Transverse colon (tissue), 4 donors: ENCODE measurements at regions not wholly inside any gene's neighbourhood (a gene's known extent, or its start where the extent isn't known, plus 50 kb on each side); places are given as distances from the start of the nearest gene placed in this dataset.

Source experiments
- DNase-seq: peaks from one replicate; pipeline ENCODE4 v3.0.0-alpha.2; 2019
- H3K27ac ChIP-seq, 4 donors: fragments of 200-600 bp; sonication (generic); 2 replicates each; pipeline ENCODE4 v1.5.1; 2016 to 2018; ENCODE audit warnings: inconsistent platforms in 4 of 4
- H3K27me3 ChIP-seq: fragments of 200-600 bp; sonication (generic); 2 replicates; pipeline ENCODE4 v1.5.1; 2017; ENCODE audit warnings: inconsistent platforms
- H3K36me3 ChIP-seq, 4 donors: fragments of 200-600 bp; sonication (generic); 2 replicates each; pipeline ENCODE4 v1.5.1; 2017 to 2019; ENCODE audit warnings: inconsistent platforms in 4 of 4
- H3K4me1 ChIP-seq, 4 donors: fragments of 200-600 bp; sonication (generic); 2 replicates each; pipeline ENCODE4 v1.5.1; 2017 to 2020; ENCODE audit warnings: inconsistent platforms in 4 of 4
- H3K4me3 ChIP-seq, 4 donors: fragments of 200-600 bp; sonication (generic); 1 replicate in 1 of 4; 2 replicates in 3 of 4; pipeline versions ENCODE4 v1.5.1 to v1.6.1; 2017 to 2019; ENCODE audit warnings: inconsistent platforms in 4 of 4
- H3K9me3 ChIP-seq, 2 donors: fragments of 200-600 bp; sonication (generic); 2 replicates each; pipeline ENCODE4 v1.5.1; 2017 to 2019; ENCODE audit warnings: inconsistent platforms in 2 of 2
- CTCF ChIP-seq, 5 experiments: fragments of 200-600 bp in 3 of 5; fragments of 450-650 bp in 2 of 5; sonication (generic) in 3 of 5; IDR thresholded peaks; 1 replicate in 2 of 5; 2 replicates in 3 of 5; pipeline ENCODE4 v1.5.1; 2016 to 2017; ENCODE audit warnings: antibody characterized with exemption in 5 of 5, inconsistent platforms in 3 of 5, mild to moderate bottlenecking in 2 of 5, moderate library complexity in 1 of 5
- EP300 ChIP-seq: sonication (generic); formaldehyde crosslinking; IDR thresholded peaks from one replicate; pipeline ENCODE4 v1.6.1; 2017; ENCODE audit warnings: antibody characterized with exemption, low read depth
- POLR2A ChIP-seq: fragments of 450-650 bp; IDR thresholded peaks from one replicate; pipeline ENCODE4 v1.6.1; 2016; ENCODE audit warnings: antibody characterized with exemption, mild to moderate bottlenecking, moderate library complexity
- POLR2AphosphoS5 ChIP-seq, 3 donors: sonication (generic); formaldehyde crosslinking; IDR thresholded peaks; one replicate each; pipeline ENCODE4 v1.6.1; 2016; ENCODE audit warnings: antibody characterized with exemption in 3 of 3
- WGBS, 2 donors: methylation state at CpG; one replicate each; pipeline ENCODE4 v1.1.5; 2018; ENCODE audit warnings: low coverage in 1 of 2; 5-methylcytosine and 5-hydroxymethylcytosine counted together
- in situ Hi-C, 4 donors: fragments of 200-750 bp; cut with MboI; loops; one replicate each; pipeline versions ENCODE4 v1.15.0 to v1.15.1; 2017; ENCODE audit warnings: low sequenced_read_pairs in 3 of 4, low pct_ligation_motif_present in 1 of 4, low pct_unique_long_range_greater_than_20kb in 1 of 4
- intact Hi-C: fragments of 100-400 bp; cut with DNase I; formaldehyde crosslinking; loops from one replicate; pipeline ENCODE4 v1.15.1; 2023; ENCODE audit warnings: low total_unique reads

- Histone ChIP-seq H3K4me1 (no peaks in the 10 kb centered on the region), H3K36me3 (no peaks in the 10 kb centered on the region), H3K4me3 (no peak overlapping the region), H3K9me3 (peaks cover 0 to 2% of the 10 kb centered on the region in 2 donors), H3K27ac (no peak overlapping the region), H3K27me3 (no peaks in the 10 kb centered on the region)
- in situ Hi-C loops (no loop called here), intact Hi-C loops (no loop called here)
- WGBS, 2 donors, result 67 to 79% methylated on average over 2 to 3 of the region's 3 CpGs
- DNase-seq, result no peak
- TF ChIP-seq CTCF (IDR thresholded peaks at IDR 0.05) (no peak), EP300 (no peak), POLR2AphosphoS5 (IDR thresholded peaks at IDR 0.05) (no peak), POLR2A (no peak)
Measured at GRCh38 chr2:76444732-76445131, 734.0 kb upstream of the GCFC2 start.

GRCh38 chr2:76437564-76437963 is 726.8 kb upstream of the GCFC2 start:
- intact Hi-C loops, result no loop called here
- no peak for DNase-seq
- Histone ChIP-seq H3K36me3 (no peaks in the 10 kb centered on the region), H3K4me3 (no peak overlapping the region), H3K27me3 (no peaks in the 10 kb centered on the region), H3K9me3 (no peaks in the 10 kb centered on the region), H3K4me1 (no peaks in the 10 kb centered on the region), H3K27ac (no peak overlapping the region)
- in situ Hi-C loops, result no loop called here
- no peak for TF ChIP-seq CTCF (IDR thresholded peaks at IDR 0.05)
- no peak for TF ChIP-seq POLR2AphosphoS5 (IDR thresholded peaks at IDR 0.05)
- WGBS, 2 donors, result 86 to 100% methylated on average over 1 to 3 of the region's 3 CpGs

GRCh38 chr2:76429374-76429773 is 718.7 kb upstream of the GCFC2 start:
- H3K27me3 ChIP-seq, result no peaks in the 10 kb centered on the region
- in situ Hi-C loops (no loop called here), intact Hi-C loops (no loop called here)
- no peak for DNase-seq
- no peaks in the 10 kb centered on the region for H3K4me1 ChIP-seq
- H3K27ac ChIP-seq, result no peak overlapping the region
- 8 to 39% methylated on average over 2 of the region's 2 CpGs for WGBS, 2 donors
- no peaks in the 10 kb centered on the region for H3K9me3 ChIP-seq
- TF ChIP-seq CTCF (IDR thresholded peaks at IDR 0.05) (no peak), POLR2AphosphoS5 (IDR thresholded peaks at IDR 0.05) (no peak), POLR2A (no peak), EP300 (no peak)
- no peak overlapping the region for H3K4me3 ChIP-seq
- no peaks in the 10 kb centered on the region for H3K36me3 ChIP-seq

- no peak for DNase-seq
- H3K36me3 ChIP-seq, result no peaks in the 10 kb centered on the region
- no peaks in the 10 kb centered on the region for H3K4me1 ChIP-seq
- TF ChIP-seq POLR2AphosphoS5 (IDR thresholded peaks at IDR 0.05), result no peak
- TF ChIP-seq POLR2A, result no peak
- no peak for TF ChIP-seq CTCF (IDR thresholded peaks at IDR 0.05)
- TF ChIP-seq EP300, result no peak
- H3K4me3 ChIP-seq, result no peak overlapping the region
- H3K27me3 ChIP-seq, result no peaks in the 10 kb centered on the region
- intact Hi-C loops (no loop called here), in situ Hi-C loops (no loop called here)
- H3K9me3 ChIP-seq, result no peaks in the 10 kb centered on the region
- H3K27ac ChIP-seq, result no peak overlapping the region
Measured at GRCh38 chr2:76427452-76427851, 716.7 kb upstream of the GCFC2 start.
